ENCODE measurements at regions not wholly inside any gene's neighbourhood (a gene's known extent, or its start where the extent isn't known, plus 50 kb on each side); places are given as distances from the start of the nearest gene placed in this dataset.

GRCh38 chr5:117759849-117760499, 1185.4 kb upstream of the SEMA6A start:
- DNase-seq (ENCODE audit: low read depth in 1 of 2, low spot score in 1 of 2): no peak
- FAIRE-seq: no peak
- TF ChIP-seq ESRRA (IDR thresholded peaks at IDR 0.05; ENCODE audit: borderline replicate concordance, low read length) (no peak), BCL3 (IDR thresholded peaks at IDR 0.05) (no peak), FOSB (CRISPR knock-in tag; IDR thresholded peaks at IDR 0.05) (no peak), FOSL2 (IDR thresholded peaks at IDR 0.05) (no peak), FOSL2 (CRISPR knock-in tag; IDR thresholded peaks at IDR 0.05) (no peak), RCOR1 (IDR thresholded peaks at IDR 0.05; ENCODE audit: low read depth, low read length) (no peak), JUN (IDR thresholded peaks at IDR 0.05) (no peak), HOXA7 (CRISPR knock-in tag; IDR thresholded peaks at IDR 0.05) (no peak)
- Histone ChIP-seq H3K4me2 (no peak overlapping the region), H3K9me3 (no peaks in the 10 kb centered on the region), H3K4me1 (no peaks in the 10 kb centered on the region), H3K4me3 (no peak overlapping the region), H3K27ac (no peak overlapping the region)
- WGBS (ENCODE audit: missing lambda C conversion rate): 9% methylated on average over 4 of the region's 4 CpGs
- no peak for ATAC-seq
- ChIA-PET POLR2A (no interaction called here), CTCF (no interaction called here)

DNA sequence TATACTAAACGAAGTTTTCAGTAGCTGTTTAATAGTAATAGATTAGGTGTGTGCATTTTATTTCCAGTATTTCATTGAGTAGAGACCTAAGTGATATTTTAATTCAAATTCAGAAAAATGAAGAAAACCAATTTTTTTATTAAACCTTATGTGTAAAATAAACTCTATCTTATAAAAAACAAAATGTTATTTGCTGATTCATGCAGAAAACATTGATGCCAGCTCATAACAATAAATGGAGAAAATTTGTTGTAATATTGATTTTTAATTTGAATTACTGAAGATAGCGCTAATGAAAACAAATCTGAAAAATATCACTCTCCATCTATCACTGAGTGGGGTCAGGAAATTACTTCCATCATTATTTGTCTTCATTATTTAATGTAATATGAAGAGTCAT, 1177.8 kb upstream of the SEMA6A start:
- Histone ChIP-seq H3K4me1 (no peaks in the 10 kb centered on the region), H3K27ac (no peak overlapping the region), H3K4me2 (no peak overlapping the region), H3K9me3 (no peaks in the 10 kb centered on the region), H3K4me3 (no peak overlapping the region)
- ATAC-seq: no peak
- ChIA-PET POLR2A (no interaction called here), CTCF (no interaction called here)
- 2% methylated on average over 2 of the region's 2 CpGs for WGBS (ENCODE audit: missing lambda C conversion rate)
- no peak for DNase-seq (ENCODE audit: low read depth in 1 of 2, low spot score in 1 of 2)
- no peak for FAIRE-seq
- no peak for TF ChIP-seq FOSL2 (IDR thresholded peaks at IDR 0.05)
- no peak for TF ChIP-seq FOSL2 (CRISPR knock-in tag; IDR thresholded peaks at IDR 0.05)
- TF ChIP-seq, protein P1, sequence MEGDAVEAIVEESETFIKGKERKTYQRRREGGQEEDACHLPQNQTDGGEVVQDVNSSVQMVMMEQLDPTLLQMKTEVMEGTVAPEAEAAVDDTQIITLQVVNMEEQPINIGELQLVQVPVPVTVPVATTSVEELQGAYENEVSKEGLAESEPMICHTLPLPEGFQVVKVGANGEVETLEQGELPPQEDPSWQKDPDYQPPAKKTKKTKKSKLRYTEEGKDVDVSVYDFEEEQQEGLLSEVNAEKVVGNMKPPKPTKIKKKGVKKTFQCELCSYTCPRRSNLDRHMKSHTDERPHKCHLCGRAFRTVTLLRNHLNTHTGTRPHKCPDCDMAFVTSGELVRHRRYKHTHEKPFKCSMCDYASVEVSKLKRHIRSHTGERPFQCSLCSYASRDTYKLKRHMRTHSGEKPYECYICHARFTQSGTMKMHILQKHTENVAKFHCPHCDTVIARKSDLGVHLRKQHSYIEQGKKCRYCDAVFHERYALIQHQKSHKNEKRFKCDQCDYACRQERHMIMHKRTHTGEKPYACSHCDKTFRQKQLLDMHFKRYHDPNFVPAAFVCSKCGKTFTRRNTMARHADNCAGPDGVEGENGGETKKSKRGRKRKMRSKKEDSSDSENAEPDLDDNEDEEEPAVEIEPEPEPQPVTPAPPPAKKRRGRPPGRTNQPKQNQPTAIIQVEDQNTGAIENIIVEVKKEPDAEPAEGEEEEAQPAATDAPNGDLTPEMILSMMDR (IDR thresholded peaks at IDR 0.05): no peak
- no peak for TF ChIP-seq BCL3 (IDR thresholded peaks at IDR 0.05)
- TF ChIP-seq, protein P2, sequence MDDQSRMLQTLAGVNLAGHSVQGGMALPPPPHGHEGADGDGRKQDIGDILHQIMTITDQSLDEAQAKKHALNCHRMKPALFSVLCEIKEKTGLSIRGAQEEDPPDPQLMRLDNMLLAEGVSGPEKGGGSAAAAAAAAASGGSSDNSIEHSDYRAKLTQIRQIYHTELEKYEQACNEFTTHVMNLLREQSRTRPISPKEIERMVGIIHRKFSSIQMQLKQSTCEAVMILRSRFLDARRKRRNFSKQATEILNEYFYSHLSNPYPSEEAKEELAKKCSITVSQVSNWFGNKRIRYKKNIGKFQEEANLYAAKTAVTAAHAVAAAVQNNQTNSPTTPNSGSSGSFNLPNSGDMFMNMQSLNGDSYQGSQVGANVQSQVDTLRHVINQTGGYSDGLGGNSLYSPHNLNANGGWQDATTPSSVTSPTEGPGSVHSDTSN (IDR thresholded peaks at IDR 0.05): no peak
- TF ChIP-seq POLR2A (IDR thresholded peaks at IDR 0.05; ENCODE audit: low read length): no peak

DNA sequence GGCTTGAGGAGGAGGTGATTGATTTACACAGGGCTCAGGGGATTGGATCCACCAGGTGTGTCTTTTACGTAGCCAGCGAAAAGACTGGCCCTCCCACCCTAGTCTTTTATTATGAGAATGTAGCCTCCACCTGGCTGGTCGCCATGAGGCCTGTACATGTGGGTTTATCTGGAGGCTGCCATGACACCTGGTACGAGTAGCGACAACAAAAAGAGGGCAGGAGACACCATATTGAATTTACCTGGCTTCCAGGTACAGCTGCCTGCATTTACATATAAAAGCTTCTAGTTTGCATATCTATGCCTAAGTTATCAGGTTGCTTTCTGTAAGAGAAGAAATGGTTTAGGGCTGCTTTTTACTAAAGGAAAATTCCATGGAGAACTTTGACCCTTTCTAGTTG, 1173.7 kb upstream of the SEMA6A start:
- TF ChIP-seq RFX5 (IDR thresholded peaks at IDR 0.05) (no peak), RNF2 (IDR thresholded peaks at IDR 0.05; ENCODE audit: borderline replicate concordance, low read depth) (no peak), RAD21 (conservative IDR thresholded peaks at IDR 0.05 in 1 of 2, IDR thresholded peaks at IDR 0.05 in 1 of 2) (no peak), CBX8 (IDR thresholded peaks at IDR 0.05) (no peak), EP300 (IDR thresholded peaks at IDR 0.05) (no peak), JUN (IDR thresholded peaks at IDR 0.05) (no peak), PHF8 (IDR thresholded peaks at IDR 0.05; ENCODE audit: borderline replicate concordance, low read depth) (no peak), SREBF2 (IDR thresholded peaks at IDR 0.05) (no peak), MAZ (IDR thresholded peaks at IDR 0.05; ENCODE audit: borderline replicate concordance, low read depth, low read length) (no peak), KDM5A (IDR thresholded peaks at IDR 0.05) (no peak), HEYL (CRISPR knock-in tag; IDR thresholded peaks at IDR 0.05) (no peak), FOSB (CRISPR knock-in tag; IDR thresholded peaks at IDR 0.05) (no peak), EHF (CRISPR knock-in tag; IDR thresholded peaks at IDR 0.05) (no peak), HOXB5 (CRISPR knock-in tag; IDR thresholded peaks at IDR 0.05) (no peak), EHMT2 (IDR thresholded peaks at IDR 0.05; ENCODE audit: low read depth) (no peak), CEBPB (IDR thresholded peaks at IDR 0.05) (no peak)
- TF ChIP-seq, protein P2 (IDR thresholded peaks at IDR 0.05): no peak
- ChIA-PET POLR2A (no interaction called here), CTCF (no interaction called here)
- Histone ChIP-seq H3K4me1 (no peaks in the 10 kb centered on the region), H3K4me2 (no peak overlapping the region), H3K4me3 (no peak overlapping the region), H3K27ac (no peak overlapping the region), H3K9me3 (no peaks in the 10 kb centered on the region)
- FAIRE-seq (no peak), DNase-seq (ENCODE audit: low read depth in 1 of 2, low spot score in 1 of 2) (no peak), ATAC-seq (no peak)
- WGBS (ENCODE audit: missing lambda C conversion rate): 27% methylated on average over 5 of the region's 5 CpGs
